Hippocampal formation (tissue), 2 donors: ENCODE measurements at regions not wholly inside any gene's neighbourhood (a gene's known extent, or its start where the extent isn't known, plus 50 kb on each side); places are given as distances from the start of the nearest gene placed in this dataset.
"Not testable (repeated sequence)": the region's sequence is repeated elsewhere in the genome, so short reads cannot be mapped to it uniquely, and the experiment has no call there.

Experiments used
- DNase-seq, 2 donors: peaks; one replicate each; lab custom pipeline; 2025; lab: John Stamatoyannopoulos, UW

DNA sequence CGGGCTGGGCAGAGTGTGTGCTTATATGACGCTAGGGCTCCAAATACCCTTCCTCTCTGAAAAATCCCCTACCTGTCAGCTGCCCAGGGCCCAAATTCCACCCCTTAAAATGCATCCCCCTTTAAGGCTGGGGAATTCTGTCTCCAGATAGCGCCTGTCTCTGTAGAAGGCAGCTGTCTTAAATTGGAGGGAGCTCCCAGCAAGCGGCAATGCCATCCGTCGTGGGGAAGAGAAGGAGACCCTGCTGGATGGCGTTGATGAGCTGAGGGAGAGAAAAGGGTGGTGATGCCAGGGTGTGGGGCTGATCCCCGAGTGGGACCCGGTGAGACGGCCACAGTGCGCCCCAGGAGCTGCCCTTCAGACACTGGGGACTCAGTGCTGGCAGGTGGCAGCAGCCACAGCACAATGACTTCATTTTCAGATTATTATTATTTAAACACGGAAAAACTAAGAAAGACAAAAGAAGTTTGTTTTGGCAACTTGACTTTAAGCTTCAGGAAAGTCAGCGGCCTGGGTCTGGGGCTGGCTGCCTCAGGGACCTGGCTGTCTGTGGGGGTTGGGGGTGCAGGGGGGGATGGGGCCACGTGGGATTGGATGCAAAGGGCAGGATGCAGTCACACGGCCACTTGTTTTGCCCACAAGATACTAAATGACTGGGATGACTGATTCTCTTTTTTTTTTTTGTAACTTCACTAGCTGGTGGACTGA lies 152.8 kb downstream of the TFCP2L1 start:
- no peak for DNase-seq

DNA sequence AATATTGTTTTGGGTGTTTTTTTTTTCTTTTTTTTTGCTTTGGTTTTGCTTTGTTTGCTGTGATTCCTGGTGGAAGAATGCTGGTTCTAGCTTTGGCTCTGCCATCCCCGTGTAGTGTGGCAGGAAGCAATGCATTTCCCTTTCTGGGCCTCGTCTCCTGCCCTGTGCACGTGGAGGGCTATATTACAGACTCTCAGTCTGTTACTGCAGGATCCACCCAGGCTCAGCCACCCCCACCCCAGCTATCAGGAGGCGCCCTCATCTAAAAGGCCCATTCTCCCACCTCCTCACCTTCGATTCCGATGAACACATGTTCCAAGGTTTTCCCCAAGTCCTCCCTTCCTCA lies 152.3 kb downstream of the TFCP2L1 start:
- DNase-seq: no peak

DNA sequence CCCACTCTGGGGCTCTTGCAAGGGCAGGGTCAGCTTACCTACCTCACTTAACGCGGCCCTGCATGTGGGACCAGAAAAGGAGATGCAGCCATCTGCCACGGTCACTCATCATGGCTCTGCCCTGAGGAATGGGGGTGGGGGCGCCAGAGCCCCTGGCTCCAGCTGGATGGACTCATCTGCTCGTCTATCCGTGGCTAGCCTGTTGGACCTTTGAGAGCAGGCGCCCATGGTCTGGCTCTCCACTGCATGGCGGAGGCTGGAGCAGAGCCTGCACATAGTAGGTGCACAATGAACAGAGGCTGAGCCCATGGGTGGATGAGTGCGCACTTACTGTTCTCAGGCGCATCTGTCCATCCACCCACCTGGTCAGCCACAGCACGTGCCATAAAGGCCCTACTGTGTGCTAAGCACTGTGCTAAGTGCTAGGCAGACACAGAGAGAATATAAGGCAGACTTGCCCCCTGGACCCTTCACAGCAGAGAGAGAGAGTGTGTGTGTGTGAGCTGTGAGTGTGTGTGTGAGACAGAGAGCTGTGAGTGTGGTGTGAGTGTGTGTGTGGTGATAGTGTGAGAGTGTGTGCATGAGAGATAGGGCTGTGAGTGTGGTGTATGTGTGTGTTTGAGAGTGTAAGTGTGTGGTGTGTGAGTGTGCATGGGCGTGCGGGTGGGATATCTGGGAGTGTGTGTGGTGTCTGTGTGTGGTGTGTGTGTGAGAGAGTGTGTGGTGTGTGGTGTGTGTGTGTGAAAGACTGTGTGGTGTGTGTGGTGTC lies 151.3 kb downstream of the TFCP2L1 start:
- DNase-seq: no peak

DNA sequence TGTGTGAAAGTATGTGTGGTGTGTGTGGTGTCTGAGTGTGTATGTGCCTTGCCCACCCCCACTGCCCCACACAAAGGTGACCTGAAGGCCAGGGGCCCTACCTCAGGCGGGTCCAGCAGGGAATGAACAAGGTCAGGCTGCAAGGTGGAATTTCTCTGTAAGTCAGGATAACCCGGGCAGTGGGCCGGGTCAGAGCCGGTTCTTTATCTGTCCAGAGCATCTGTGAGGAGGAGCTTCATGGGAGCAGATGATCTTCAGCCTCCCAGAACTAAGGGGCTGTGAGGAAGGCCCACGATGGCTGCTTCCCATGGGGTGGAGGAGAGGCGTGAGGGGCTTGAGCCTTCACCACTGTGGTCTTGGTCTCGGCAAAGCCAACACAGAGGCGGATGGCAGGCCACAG lies 150.3 kb downstream of the TFCP2L1 start:
- DNase-seq: no peak

DNA sequence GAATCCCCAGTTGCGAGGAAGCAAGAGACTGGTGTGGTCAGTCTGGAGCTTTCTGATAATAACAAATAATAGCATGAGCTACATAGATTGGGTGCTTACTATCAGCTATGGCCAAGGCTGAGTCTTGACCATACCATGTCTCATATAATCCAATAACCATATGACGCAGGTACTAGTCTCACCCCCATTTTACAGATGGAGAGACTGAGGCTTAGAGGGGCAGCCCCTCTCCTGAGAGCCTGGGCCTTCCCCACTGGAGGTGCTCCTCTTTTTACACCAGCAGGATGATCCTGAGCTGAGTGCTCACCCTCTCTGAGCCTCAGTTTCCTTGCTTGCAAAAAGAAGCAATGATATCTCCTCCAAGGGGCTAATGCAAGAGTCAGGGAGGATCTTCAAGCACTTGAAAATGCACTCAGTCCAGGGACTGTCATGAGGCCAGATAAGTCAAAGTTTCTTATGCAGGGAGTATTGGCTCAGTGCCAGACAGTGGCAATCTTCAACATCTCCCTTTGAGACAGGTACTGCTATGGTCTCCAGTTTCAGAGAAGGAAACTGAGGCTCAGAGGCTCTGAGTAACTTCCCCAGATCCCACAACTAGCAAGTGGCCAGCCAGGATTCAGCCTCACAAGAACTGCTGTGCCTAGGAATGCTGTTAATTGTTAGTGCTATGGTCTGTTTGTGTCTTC lies 149.7 kb downstream of the TFCP2L1 start:
- DNase-seq: no peak

DNA sequence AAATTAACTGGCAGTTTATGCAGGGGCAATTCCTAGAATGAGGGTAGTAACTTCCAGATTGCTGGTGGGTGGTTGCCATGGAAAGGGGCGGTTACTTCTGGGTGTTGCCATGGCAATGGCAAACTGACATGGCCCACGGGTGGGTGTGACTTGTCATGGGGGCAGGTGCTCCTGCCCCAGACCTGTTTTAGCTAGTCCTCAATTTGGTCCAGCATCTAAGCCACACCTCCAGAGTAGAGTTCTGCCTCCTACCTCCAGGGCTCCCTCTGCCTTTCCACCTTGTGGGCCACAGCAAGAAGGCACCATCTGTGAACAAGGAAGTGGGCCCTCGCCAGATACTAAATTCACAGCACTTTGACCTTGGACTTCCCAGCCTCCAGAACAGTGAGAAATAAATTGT lies 148.7 kb downstream of the TFCP2L1 start:
- DNase-seq: no peak

DNA sequence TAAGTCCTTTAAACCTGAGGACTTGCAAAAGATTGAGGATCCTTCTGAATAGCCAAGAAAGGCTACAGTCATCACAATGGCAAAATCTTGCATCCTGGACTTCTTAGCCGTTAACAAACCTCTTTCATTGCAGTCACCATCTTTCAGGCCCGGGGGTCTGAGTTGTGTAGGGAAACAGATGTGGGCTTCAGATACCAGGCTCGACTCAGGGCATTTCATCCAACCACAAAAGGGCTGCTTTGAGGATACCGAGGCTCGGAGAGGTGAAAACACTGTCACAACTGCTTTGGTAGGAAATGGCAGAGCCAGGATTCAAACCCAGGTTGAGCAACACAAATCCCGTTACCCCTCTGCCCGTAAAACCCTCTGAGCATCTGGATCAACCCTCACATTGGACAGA lies 147.4 kb downstream of the TFCP2L1 start:
- no peak for DNase-seq

DNA sequence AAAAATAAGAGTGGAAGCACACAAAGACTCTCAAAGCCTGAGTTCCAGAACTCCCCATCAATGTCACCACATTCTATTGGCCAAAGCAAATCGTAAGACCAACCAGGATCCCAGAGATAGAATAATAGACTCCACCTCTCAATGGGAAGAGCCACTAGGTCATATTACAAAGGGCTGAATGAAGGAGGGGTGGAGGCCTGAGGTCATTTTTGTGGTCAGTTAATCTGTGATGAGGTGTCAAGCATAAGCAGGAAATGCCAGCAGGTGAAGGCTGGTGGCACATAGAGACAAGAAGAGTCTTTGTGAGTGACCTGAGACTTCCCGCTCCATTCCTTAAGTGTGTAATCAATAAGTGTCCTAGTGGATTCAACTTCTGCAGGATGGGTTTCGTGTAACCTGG lies 144.3 kb downstream of the TFCP2L1 start:
- DNase-seq: no peak

DNA sequence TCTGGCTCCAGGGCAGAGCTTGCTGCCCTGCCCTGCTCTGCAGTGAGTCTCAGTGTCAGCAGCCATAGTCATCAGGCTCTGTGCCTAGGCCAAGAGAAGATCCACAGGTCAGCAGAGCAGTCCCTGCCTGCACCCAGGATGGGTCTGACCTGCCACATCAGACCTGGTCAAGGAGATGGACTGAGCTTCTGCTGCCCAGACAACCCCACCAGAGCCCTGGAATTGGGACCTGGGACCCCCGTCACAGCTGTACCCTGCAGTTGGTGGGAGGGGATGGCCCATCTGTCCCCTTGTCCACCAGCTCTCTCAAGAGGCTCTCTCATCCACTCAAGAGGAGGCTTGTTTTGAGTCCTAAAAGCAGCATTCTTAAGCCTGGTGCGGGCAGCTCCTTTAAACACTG lies 142.6 kb downstream of the TFCP2L1 start:
- DNase-seq: no peak

DNA sequence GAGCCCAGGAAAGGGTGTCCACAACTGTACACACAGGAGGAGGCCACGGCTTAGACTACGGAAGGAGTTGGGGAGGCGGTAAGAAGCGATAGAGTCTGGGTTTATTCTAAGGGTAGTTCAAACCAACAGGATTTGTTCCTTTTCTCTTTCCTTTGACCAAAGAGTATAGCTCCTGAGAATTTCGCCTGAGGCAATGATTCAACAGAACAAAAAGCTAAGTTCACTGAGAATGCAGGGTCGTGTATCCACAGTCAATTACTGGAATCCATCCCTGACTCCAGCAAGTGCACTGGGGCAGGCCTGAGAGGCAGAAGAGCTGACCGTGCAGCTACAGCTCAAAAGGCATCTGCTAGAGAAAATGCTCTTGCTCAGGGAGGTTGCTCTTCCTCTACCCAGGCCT lies 140.9 kb downstream of the TFCP2L1 start:
- no peak for DNase-seq

DNA sequence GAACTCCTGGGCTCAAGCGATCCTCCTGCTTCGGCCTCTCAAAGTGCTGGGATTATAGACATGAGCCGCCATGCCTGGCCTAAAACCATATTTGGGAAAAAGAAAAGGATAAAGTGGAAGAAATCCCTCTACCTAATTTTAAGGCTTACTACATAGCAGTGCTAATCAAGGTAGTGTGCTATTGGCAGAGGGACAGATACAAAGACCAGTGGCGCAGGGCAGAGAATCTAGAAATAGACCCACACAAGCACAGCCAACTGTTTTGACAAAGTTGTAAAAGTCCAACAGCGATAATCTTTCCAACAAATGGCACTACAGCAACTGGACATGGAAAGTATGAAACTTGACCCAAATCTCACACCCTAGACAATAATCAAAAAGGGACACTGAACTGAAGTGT lies 138.4 kb downstream of the TFCP2L1 start:
- DNase-seq: no peak

DNA sequence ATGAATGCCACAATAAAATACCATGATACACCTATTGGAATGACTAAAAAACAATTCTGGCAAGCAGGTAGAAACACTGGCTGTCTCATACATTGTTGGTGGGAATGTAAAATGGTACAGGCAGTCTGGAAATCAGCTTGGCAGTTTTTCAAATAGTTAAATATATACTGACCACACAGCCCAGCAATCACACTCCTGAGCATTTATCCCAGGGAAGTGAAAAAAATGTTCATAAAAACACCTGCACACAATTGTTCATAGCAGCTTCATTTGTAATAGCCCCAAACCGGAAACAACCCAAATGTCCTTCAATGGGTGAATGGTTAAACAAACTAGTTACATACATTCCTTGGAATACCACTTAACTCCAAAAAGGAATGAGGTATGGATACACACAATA lies 137.2 kb downstream of the TFCP2L1 start:
- DNase-seq: no peak

DNA sequence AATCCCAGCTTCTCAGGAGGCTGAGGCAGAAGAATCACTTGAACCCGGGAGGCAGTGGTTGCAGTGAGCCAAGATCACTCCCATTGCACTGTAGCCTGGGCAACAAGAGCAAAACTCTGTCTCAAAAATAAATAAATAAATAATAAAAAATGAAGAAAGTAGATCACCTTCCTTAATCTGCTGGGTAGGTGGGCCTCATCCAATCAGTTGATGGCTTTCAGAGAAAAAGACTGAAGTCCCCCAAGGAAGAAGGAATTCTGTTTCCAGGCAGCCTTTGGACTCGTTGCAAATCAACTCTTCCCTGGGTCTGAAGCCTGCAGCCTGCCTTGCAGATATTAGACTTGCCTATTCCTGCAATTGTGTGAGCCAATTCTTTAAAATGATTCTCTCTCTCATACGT lies 136.5 kb downstream of the TFCP2L1 start:
- no peak for DNase-seq

DNA sequence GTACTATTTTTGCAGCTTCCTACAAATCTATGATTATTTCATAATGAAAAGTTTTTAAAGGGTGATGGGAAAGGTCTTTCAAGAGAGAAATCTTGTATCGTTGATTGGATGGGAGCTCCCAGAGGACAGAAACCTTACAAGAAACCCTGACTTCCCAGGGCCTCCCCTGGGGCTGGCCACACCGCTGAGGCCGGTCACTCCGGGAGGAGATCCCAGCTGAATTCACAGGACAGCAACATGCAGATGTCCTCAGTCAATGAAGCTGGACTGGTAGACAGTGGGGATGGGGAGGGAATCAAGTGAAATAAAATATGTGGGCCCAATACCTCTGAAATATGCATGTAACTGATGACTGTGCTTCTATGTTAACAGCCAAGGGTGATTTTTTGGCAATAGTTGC lies 135.6 kb downstream of the TFCP2L1 start:
- no peak for DNase-seq

DNA sequence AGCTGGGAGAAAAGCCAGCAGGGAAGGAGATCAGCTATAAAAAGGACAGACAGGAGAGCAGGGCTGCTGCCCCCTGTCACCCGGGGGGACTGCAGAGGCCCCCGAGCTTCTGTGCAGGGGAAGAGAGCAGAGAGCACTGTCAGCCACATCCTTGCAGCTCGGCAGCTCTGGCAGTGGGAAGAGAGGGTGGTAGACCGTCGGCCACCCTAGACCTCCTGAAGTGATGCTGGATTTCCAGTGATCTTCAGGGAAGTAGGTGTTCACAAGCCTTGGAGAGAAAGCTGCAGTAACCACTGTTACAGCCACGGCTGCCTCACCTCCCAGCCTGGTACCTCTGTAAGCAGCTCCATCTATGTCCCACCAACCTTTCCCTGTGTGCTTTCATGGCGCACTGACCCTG lies 134.9 kb downstream of the TFCP2L1 start:
- DNase-seq: no peak

DNA sequence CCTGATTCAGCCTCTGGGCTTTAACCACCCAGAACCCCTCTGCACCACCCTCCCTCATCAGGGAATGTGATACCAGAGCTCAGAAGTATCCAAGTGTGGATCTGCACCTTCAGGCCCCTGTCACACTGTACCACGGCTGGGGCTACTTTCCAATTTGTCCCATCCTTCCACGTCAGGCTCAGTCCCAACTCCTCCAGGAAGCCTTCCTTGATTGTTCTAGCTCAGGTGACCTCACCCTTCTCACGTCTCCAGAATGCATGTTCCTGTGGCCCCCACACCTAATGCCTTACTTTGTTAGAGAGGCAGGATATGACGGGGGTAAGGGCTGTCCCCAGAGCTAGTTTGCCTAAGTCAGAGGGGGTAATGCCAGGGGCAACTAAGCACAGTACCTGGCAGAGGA lies 134.3 kb downstream of the TFCP2L1 start:
- DNase-seq: no peak

DNA sequence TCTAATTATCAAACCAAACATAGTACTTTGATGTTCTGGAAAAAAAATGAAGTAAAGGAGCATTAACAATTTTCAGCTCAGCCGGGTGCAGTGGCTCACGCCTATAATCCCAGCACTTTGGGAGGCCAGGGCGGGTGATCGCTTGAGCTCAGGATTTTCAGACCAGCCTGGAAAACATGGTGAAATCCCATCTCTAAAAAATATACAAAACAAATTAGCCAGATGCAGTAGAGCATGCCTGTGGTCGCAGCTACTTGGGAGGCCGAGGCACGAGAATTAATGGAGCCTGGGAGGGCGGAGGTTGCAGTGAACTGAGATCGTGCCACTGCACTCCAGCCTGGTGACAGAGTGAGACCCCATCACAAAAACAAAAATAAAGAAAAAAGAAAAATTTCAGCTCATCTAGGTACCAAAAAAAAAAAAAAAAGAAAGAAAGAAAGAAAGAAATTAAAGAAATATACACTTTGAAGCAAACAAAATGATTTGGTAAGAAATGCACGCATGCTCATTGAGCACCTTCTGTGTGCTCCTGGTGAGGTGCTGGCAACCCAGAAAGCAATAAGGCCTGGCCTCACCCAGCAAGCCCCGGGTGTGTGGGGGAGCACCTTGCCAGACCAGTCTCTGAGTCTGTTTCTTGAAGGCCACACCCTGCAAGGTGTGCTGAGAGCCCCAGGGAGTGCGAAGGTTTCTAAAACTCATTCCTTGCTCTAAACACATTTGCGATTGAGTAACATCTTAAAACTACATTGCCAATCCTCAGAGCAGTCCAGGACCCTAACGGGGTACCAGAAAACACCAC lies 133.5 kb downstream of the TFCP2L1 start:
- no peak for DNase-seq

DNA sequence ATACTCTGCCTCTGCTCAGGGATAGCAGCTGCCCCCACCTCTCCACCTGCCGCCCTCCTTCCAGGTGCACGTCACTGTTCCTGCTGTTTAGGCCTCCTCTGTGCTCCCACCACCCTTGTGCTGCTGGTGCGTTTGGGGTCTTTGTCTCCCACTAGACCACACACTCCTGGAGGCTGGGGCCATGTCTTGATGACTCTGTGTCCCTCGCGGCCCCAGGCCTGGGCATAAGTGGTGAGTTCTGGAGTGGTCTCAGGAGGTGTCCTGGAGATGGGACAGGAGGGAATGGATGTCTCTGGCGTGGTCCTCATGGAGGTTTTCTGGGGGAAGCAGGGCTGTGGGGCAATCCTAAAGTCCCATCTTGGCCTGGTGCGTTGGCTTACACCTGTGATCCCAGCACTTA lies 132.1 kb downstream of the TFCP2L1 start:
- DNase-seq: no peak

DNA sequence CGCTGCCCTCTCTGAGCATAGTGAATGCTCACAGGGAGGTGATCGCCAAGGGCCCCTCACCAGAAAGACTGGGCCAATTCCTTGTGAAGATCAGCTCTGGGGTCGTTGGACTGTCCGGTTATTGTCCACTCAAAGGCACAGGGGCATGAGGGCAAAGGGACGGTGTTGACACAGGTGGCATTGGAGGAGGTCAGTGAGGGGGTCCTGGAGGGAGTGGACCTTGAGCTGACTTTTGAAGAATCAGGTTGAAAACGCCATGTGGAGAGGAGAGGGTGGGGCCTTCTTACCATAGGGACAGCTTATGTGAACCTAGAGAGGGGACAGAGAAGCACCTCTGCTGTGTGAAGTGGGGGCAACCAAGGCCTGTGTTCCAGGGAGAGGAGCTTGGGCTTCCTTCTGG lies 131.5 kb downstream of the TFCP2L1 start:
- DNase-seq: no peak

DNA sequence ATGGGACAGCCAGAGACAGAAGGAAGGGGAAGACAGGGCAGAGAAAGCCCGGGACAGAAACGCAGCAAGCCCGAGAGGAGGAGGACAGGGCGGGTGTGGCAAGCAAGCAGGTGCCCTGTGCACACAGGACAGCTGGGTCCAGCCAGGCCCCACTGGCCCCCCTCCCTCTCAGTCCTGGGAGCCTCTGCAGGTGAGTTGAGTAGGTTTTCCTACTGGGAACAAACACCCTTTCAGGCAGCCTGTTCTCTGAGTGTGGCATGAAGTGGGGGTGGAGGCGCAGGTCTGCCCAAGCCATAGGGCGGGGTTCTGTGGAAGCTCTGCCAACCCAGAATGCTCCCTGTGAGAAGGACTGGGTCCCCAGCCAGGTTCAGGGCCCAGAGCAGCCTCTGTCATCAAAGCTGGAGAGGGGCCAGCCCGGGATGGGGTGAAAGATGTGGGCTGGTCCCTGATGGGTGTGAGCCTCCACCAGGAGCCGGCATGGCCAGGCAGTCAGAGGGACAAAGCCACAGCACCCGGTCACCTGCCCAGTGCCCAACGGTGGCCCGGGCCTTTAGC lies 129.4 kb downstream of the TFCP2L1 start:
- no peak for DNase-seq

DNA sequence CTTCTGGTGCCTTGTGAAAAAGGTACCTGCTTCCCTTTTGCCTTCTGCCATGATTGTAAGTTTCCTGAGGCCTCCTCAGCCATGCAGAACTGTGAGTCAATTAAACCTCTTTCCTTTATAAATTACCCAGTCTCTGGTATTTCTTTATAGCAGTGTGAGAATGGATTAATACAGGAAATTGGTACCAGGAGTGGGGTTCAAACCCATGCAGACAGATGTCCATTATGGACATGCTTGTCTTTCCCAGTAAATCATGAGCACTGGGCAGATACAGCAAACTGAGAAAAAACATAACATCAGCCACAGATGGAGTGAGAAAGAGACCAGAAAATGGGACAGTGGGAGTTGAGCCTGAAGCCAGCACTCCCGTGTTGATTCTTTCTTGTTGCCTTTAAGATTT lies 127.5 kb downstream of the TFCP2L1 start:
- not testable (repeated sequence) for DNase-seq
